ENCODE measurements at regions not wholly inside any gene's neighbourhood (a gene's known extent, or its start where the extent isn't known, plus 50 kb on each side); places are given as distances from the start of the nearest gene placed in this dataset.

DNA sequence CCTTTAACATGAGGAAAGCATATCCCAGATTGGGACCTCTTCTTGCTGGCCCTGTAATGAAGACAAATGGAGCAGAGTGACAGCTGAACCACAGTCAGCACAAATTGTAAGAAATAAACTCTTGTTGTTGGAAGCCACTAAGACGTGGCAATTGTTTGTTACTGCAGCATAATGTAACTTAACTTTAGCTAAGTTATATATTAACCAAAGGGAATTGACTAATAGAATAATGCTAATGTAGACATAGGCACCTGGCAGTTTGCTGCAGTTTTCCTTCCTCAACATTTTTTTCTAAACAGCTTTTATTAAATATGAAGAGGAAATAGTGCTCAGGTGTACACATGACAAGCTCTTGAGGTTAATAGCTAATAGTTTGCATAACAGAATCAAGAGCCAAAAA, 300.7 kb upstream of the SLC30A5 start:
- TF ChIP-seq, protein P1, sequence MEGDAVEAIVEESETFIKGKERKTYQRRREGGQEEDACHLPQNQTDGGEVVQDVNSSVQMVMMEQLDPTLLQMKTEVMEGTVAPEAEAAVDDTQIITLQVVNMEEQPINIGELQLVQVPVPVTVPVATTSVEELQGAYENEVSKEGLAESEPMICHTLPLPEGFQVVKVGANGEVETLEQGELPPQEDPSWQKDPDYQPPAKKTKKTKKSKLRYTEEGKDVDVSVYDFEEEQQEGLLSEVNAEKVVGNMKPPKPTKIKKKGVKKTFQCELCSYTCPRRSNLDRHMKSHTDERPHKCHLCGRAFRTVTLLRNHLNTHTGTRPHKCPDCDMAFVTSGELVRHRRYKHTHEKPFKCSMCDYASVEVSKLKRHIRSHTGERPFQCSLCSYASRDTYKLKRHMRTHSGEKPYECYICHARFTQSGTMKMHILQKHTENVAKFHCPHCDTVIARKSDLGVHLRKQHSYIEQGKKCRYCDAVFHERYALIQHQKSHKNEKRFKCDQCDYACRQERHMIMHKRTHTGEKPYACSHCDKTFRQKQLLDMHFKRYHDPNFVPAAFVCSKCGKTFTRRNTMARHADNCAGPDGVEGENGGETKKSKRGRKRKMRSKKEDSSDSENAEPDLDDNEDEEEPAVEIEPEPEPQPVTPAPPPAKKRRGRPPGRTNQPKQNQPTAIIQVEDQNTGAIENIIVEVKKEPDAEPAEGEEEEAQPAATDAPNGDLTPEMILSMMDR (IDR thresholded peaks at IDR 0.05; ENCODE audit: low read length): no peak
- TF ChIP-seq EZH2 (IDR thresholded peaks at IDR 0.05; ENCODE audit: borderline replicate concordance, low read length): no peak
- Histone ChIP-seq H3F3A (ENCODE audit: insufficient read depth, low read length) (no peaks in the 10 kb centered on the region), H3K27me3 (ENCODE audit: insufficient read depth, low read length) (no peaks in the 10 kb centered on the region), H3K36me3 (ENCODE audit: insufficient read depth, low read length) (no peaks in the 10 kb centered on the region), H3K9me3 (ENCODE audit: low read length) (no peaks in the 10 kb centered on the region), H3K4me2 (ENCODE audit: low read length) (no peak overlapping the region), H3K27ac (ENCODE audit: low read depth, low read length, poor library complexity, severe bottlenecking) (no peak overlapping the region), H3K4me1 (ENCODE audit: insufficient read depth, low read length, severe bottlenecking) (no peaks in the 10 kb centered on the region), H4K20me1 (ENCODE audit: insufficient read depth, low read length) (no peaks in the 10 kb centered on the region), H2AFZ (ENCODE audit: low read length) (no peak overlapping the region), H3K9ac (ENCODE audit: low read length) (no peak overlapping the region), H3K79me2 (ENCODE audit: insufficient read depth, low read length) (no peaks in the 10 kb centered on the region), H3K9me2 (ENCODE audit: low read depth, low read length) (no peaks in the 10 kb centered on the region), H3K4me3 (ENCODE audit: low read depth, low read length, poor library complexity, severe bottlenecking) (no peak overlapping the region)

DNA sequence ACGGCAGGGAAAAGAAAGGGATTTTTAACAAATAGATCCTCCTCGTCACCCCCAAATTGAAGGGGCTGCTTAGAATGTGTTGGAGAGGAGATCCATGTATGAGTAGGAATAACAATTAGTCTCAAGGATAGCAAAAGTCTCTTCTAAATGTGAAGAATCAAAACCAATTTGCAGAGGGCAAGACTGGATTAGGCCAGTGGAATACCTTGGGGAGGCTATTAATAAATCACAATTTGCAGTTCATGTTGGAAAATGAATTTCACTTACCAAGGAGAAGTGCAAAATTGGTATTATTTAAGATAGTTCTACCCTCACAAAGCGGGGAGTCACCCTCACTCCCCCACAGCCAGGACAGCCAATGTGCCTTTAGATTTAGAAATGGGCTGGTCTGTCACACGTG, 299.8 kb upstream of the SLC30A5 start:
- no peaks in the 10 kb centered on the region for H3K4me1 ChIP-seq (ENCODE audit: insufficient read depth, low read length, severe bottlenecking)
- H3K36me3 ChIP-seq (ENCODE audit: insufficient read depth, low read length): no peaks in the 10 kb centered on the region
- H3K4me3 ChIP-seq (ENCODE audit: low read depth, low read length, poor library complexity, severe bottlenecking): no peak overlapping the region
- no peaks in the 10 kb centered on the region for H4K20me1 ChIP-seq (ENCODE audit: insufficient read depth, low read length)
- H3K9me2 ChIP-seq (ENCODE audit: low read depth, low read length): no peaks in the 10 kb centered on the region
- no peak overlapping the region for H3K4me2 ChIP-seq (ENCODE audit: low read length)
- no peak overlapping the region for H3K27ac ChIP-seq (ENCODE audit: low read depth, low read length, poor library complexity, severe bottlenecking)
- no peaks in the 10 kb centered on the region for H3K9me3 ChIP-seq (ENCODE audit: low read length)
- H3K9ac ChIP-seq (ENCODE audit: low read length): no peak overlapping the region
- no peaks in the 10 kb centered on the region for H3K79me2 ChIP-seq (ENCODE audit: insufficient read depth, low read length)
- no peak overlapping the region for H2AFZ ChIP-seq (ENCODE audit: low read length)
- no peaks in the 10 kb centered on the region for H3F3A ChIP-seq (ENCODE audit: insufficient read depth, low read length)
- TF ChIP-seq, protein P1 (IDR thresholded peaks at IDR 0.05; ENCODE audit: low read length): no peak
- TF ChIP-seq EZH2 (IDR thresholded peaks at IDR 0.05; ENCODE audit: borderline replicate concordance, low read length): no peak
- H3K27me3 ChIP-seq (ENCODE audit: insufficient read depth, low read length): no peaks in the 10 kb centered on the region

DNA sequence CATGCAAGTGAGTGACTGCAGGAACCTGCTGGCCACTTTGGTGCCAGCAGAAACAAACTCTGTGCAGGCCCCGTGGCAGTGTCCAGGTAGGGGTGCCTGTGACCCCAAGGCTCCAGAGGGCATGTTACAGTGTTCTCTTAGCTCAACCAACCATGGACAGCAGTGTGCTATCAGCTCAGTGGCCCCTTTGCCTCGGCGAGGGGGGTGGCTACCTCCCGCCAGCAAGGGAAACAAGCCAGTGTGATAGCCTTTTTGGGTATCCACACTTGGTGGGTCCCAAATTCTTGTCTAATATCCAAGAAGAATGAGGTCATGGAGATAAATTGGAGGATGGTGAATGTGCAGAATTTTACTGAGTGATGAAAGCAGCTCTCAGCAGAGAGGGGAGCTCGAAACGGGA, 298.6 kb upstream of the SLC30A5 start:
- Histone ChIP-seq H4K20me1 (ENCODE audit: insufficient read depth, low read length) (no peaks in the 10 kb centered on the region), H3K9ac (ENCODE audit: low read length) (no peak overlapping the region), H3K27ac (ENCODE audit: low read depth, low read length, poor library complexity, severe bottlenecking) (no peak overlapping the region), H3K27me3 (ENCODE audit: insufficient read depth, low read length) (no peaks in the 10 kb centered on the region), H3K4me2 (ENCODE audit: low read length) (no peak overlapping the region), H3K4me1 (ENCODE audit: insufficient read depth, low read length, severe bottlenecking) (no peaks in the 10 kb centered on the region), H3K4me3 (ENCODE audit: low read depth, low read length, poor library complexity, severe bottlenecking) (no peak overlapping the region), H3K9me2 (ENCODE audit: low read depth, low read length) (no peaks in the 10 kb centered on the region), H3K9me3 (ENCODE audit: low read length) (no peaks in the 10 kb centered on the region), H2AFZ (ENCODE audit: low read length) (no peak overlapping the region), H3F3A (ENCODE audit: insufficient read depth, low read length) (no peaks in the 10 kb centered on the region), H3K79me2 (ENCODE audit: insufficient read depth, low read length) (no peaks in the 10 kb centered on the region), H3K36me3 (ENCODE audit: insufficient read depth, low read length) (no peaks in the 10 kb centered on the region)
- TF ChIP-seq, protein P1 (IDR thresholded peaks at IDR 0.05; ENCODE audit: low read length): no peak
- TF ChIP-seq EZH2 (IDR thresholded peaks at IDR 0.05; ENCODE audit: borderline replicate concordance, low read length): no peak
